ENCODE measurements at regions not wholly inside any gene's neighbourhood (a gene's known extent, or its start where the extent isn't known, plus 50 kb on each side); places are given as distances from the start of the nearest gene placed in this dataset.

DNA sequence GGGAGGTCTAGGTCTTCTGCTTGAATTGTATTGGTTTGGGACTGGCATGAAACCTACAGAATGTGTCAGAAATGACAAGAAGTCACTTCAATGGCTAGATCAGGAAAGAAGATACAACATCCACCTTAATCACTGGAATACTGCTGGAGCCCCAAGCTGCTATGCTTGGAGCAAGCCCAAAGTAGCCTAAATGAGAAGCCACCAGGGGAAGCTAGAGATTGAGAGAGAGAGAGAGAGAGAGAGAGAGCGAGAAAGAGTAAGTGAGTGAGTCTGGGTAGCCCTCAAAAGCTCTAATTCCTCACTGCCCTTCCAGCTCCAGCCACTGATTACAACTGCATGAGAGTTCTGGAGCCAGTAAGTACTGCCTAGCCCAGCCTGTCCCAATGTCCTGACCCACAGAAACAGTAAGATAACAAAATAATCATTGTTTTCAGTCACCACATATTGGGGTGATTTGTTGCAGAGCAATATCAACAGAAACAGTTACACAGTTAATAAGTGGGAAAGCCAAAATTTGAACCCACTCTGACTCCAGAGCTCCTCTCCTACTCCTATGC is 529.2 kb upstream of the GOLIM4 start:
- Mint-ChIP-seq H3K27ac (no peak overlapping the region), H3K27me3 (ENCODE audit: insufficient read depth) (peaks cover 2% of the 10 kb centered on the region; the same call in 1 of the 2 replicates), H3K36me3 (ENCODE audit: low read depth) (no peaks in the 10 kb centered on the region), H3K9me3 (peaks cover 13% of the 10 kb centered on the region; the same call in 1 of the 2 replicates), H3K4me3 (no peak overlapping the region), H3K4me1 (ENCODE audit: low read depth) (no peaks in the 10 kb centered on the region)
- TF ChIP-seq, protein P1, sequence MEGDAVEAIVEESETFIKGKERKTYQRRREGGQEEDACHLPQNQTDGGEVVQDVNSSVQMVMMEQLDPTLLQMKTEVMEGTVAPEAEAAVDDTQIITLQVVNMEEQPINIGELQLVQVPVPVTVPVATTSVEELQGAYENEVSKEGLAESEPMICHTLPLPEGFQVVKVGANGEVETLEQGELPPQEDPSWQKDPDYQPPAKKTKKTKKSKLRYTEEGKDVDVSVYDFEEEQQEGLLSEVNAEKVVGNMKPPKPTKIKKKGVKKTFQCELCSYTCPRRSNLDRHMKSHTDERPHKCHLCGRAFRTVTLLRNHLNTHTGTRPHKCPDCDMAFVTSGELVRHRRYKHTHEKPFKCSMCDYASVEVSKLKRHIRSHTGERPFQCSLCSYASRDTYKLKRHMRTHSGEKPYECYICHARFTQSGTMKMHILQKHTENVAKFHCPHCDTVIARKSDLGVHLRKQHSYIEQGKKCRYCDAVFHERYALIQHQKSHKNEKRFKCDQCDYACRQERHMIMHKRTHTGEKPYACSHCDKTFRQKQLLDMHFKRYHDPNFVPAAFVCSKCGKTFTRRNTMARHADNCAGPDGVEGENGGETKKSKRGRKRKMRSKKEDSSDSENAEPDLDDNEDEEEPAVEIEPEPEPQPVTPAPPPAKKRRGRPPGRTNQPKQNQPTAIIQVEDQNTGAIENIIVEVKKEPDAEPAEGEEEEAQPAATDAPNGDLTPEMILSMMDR (IDR thresholded peaks at IDR 0.05) = no peak
- no peak for DNase-seq

DNA sequence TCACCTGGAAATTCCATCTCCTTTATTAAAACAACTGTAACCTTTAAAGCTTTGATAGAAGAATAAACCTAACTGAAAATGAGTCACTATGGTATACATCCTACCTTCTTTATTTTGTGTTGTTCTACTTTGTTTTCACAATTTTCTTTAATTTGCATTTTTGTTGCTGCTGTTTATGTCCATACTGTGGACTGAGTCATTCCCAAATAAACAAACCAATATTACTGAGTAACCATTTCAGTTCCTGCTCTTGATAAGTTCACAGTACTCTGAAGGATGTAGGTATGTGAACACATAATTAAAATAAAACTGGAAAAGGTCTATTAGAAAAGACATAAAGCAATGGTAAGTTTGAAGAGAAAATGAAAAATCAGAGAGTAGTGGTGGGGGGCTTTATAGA is 528.5 kb upstream of the GOLIM4 start:
- H3K4me1 Mint-ChIP-seq (ENCODE audit: low read depth) = no peaks in the 10 kb centered on the region
- TF ChIP-seq, protein P1 (IDR thresholded peaks at IDR 0.05) = no peak
- peaks cover 16% of the 10 kb centered on the region; the same call in 1 of the 2 replicates for H3K9me3 Mint-ChIP-seq
- H3K4me3 Mint-ChIP-seq = no peak overlapping the region
- no peak for DNase-seq
- peaks cover 2% of the 10 kb centered on the region; the same call in 1 of the 2 replicates for H3K27me3 Mint-ChIP-seq (ENCODE audit: insufficient read depth)
- no peaks in the 10 kb centered on the region for H3K36me3 Mint-ChIP-seq (ENCODE audit: low read depth)
- no peak overlapping the region for H3K27ac Mint-ChIP-seq

GRCh38 chr3:168622795-168623194 is 527.1 kb upstream of the GOLIM4 start:
- Mint-ChIP-seq H3K36me3 (ENCODE audit: low read depth) (no peaks in the 10 kb centered on the region), H3K27ac (no peak overlapping the region), H3K27me3 (ENCODE audit: insufficient read depth) (peaks cover 2% of the 10 kb centered on the region), H3K4me1 (ENCODE audit: low read depth) (no peaks in the 10 kb centered on the region), H3K4me3 (no peak overlapping the region), H3K9me3 (peaks cover 21% of the 10 kb centered on the region; the same call in 1 of the 2 replicates)
- DNase-seq = no peak
- TF ChIP-seq, protein P1 (IDR thresholded peaks at IDR 0.05) = no peak

GRCh38 chr3:168620854-168621253 is 525.1 kb upstream of the GOLIM4 start:
- TF ChIP-seq, protein P1 (IDR thresholded peaks at IDR 0.05) = peak; percentile 13; the same call in 1 of the 2 replicates
- Mint-ChIP-seq H3K27me3 (ENCODE audit: insufficient read depth) (peaks cover 2% of the 10 kb centered on the region), H3K4me1 (ENCODE audit: low read depth) (no peaks in the 10 kb centered on the region), H3K9me3 (peaks cover 16% of the 10 kb centered on the region; the same call in 1 of the 2 replicates), H3K27ac (no peak overlapping the region), H3K4me3 (no peak overlapping the region), H3K36me3 (ENCODE audit: low read depth) (no peaks in the 10 kb centered on the region)
- DNase-seq = no peak

DNA sequence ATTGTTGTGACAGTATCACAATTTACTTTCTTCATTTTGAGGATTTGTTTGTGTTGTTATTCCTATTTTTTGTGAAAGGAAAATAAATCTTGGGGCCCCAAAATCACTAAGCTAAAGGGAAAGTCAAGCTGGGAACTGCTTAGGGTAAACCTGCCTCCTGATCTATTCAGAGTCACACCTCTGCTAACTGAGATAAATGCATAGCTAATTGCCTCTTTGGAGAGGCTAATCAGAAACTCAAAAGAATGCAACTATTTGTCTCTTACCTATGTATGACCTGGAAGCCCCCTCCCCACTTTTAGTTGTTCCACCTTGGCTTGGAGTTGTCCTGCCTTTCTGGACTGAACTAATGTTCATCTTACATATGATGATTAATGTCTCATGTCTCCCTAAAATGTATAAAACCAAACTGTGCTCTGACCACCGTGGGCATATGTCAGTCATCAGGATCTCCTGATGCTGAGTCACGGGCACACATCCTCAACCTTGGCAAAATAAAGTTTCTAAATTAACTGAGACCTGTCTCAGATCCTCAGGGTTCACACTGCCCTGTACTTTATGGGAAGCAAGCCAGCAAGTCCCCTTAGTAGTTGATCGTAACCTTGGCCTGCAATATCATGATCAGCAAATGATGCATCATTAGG is 523.2 kb upstream of the GOLIM4 start:
- Mint-ChIP-seq H3K27ac (no peak overlapping the region), H3K9me3 (peaks cover 11% of the 10 kb centered on the region; the same call in 1 of the 2 replicates)
- DNase-seq = no peak

More for the DNA sequence above, 523.2 kb upstream of the GOLIM4 start:
- Mint-ChIP-seq H3K27me3 (ENCODE audit: insufficient read depth) (no peaks in the 10 kb centered on the region; the same call in 1 of the 2 replicates), H3K4me3 (no peak overlapping the region), H3K36me3 (ENCODE audit: low read depth) (no peaks in the 10 kb centered on the region), H3K4me1 (ENCODE audit: low read depth) (no peaks in the 10 kb centered on the region)
- TF ChIP-seq, protein P1 (IDR thresholded peaks at IDR 0.05) = no peak
